H9 (cell line): ENCODE measurements at regions not wholly inside any gene's neighbourhood (a gene's known extent, or its start where the extent isn't known, plus 50 kb on each side); places are given as distances from the start of the nearest gene placed in this dataset.

Experiments
- DNase-seq: peaks from one replicate; pipeline ENCODE4 v3.0.0-alpha.2; 2017
- H2AFZ ChIP-seq: one replicate; pipeline ENCODE4 v1.6.1; 2013; ENCODE audit warnings: mild to moderate bottlenecking, low read length, control low read depth, moderate library complexity
- H2AK5ac ChIP-seq: 2 replicates; pipeline ENCODE4 v1.6.1; 2013; ENCODE audit warnings: low read length, control low read depth, mixed read lengths; ENCODE audit not compliant: insufficient read length
- H2BK120ac ChIP-seq: one replicate; pipeline ENCODE4 v1.6.1; 2013; ENCODE audit warnings: low read depth, mild to moderate bottlenecking, low read length, control low read depth, inconsistent platforms; ENCODE audit not compliant: poor library complexity, severe bottlenecking
- H2BK12ac ChIP-seq: 2 replicates; pipeline ENCODE4 v1.6.1; 2013; ENCODE audit warnings: low read length, control low read depth, mixed read lengths, low read depth; ENCODE audit not compliant: insufficient read length
- H2BK15ac ChIP-seq: 2 replicates; pipeline ENCODE4 v1.6.1; 2013; ENCODE audit warnings: low read depth, low read length, control low read depth
- H2BK20ac ChIP-seq: one replicate; pipeline ENCODE4 v1.6.1; 2013; ENCODE audit warnings: low read depth, mild to moderate bottlenecking, low read length, control low read depth, inconsistent platforms; ENCODE audit not compliant: poor library complexity, severe bottlenecking
- H2BK5ac ChIP-seq: 2 replicates; pipeline ENCODE4 v1.6.1; 2013; ENCODE audit warnings: low read length, control low read depth, mixed read lengths; ENCODE audit not compliant: insufficient read length
- H3K14ac ChIP-seq: 2 replicates; pipeline ENCODE4 v1.6.1; 2013; ENCODE audit warnings: low read length, control low read depth; ENCODE audit not compliant: insufficient read depth
- H3K18ac ChIP-seq: 2 replicates; pipeline ENCODE4 v1.6.1; 2013; ENCODE audit warnings: low read depth, mild to moderate bottlenecking, mixed read lengths, low read length, control low read depth; ENCODE audit not compliant: insufficient read length
- H3K23ac ChIP-seq: 2 replicates; pipeline ENCODE4 v1.6.1; 2013; ENCODE audit warnings: low read length, control low read depth, mixed read lengths, low read depth; ENCODE audit not compliant: insufficient read length
- H3K23me2 ChIP-seq: 2 replicates; pipeline ENCODE4 v1.6.1; 2013; ENCODE audit warnings: low read depth, mild to moderate bottlenecking, mixed read lengths, low read length, control low read depth; ENCODE audit not compliant: insufficient read length, poor library complexity, severe bottlenecking
- H3K27ac ChIP-seq: 2 replicates; pipeline ENCODE4 v1.5.1; 2013; ENCODE audit warnings: low read length, control low read depth, mixed read lengths, low read depth; ENCODE audit not compliant: insufficient read length
- H3K27me3 ChIP-seq: 2 replicates; pipeline ENCODE4 v1.6.1; 2013; ENCODE audit warnings: low read length, control low read depth, inconsistent platforms; ENCODE audit not compliant: insufficient read depth
- H3K4ac ChIP-seq: 2 replicates; pipeline ENCODE4 v1.6.1; 2013; ENCODE audit warnings: low read depth, mild to moderate bottlenecking, control low read depth, inconsistent platforms, low read length, moderate library complexity
- H3K4me1 ChIP-seq: 2 replicates; pipeline ENCODE4 v1.6.1; 2013; ENCODE audit warnings: low read length, control low read depth, inconsistent platforms; ENCODE audit not compliant: insufficient read depth
- H3K4me2 ChIP-seq: 2 replicates; pipeline ENCODE4 v1.6.1; 2013; ENCODE audit warnings: low read length, control low read depth, mixed read lengths; ENCODE audit not compliant: insufficient read length, insufficient read depth
- H3K56ac ChIP-seq: 2 replicates; pipeline ENCODE4 v1.6.1; 2013; ENCODE audit warnings: low read depth, mild to moderate bottlenecking, mixed read lengths, low read length, control low read depth; ENCODE audit not compliant: insufficient read length
- H3K79me1 ChIP-seq: 2 replicates; pipeline ENCODE4 v1.6.1; 2013; ENCODE audit warnings: low read depth, mild to moderate bottlenecking, moderate library complexity, low read length, control low read depth, inconsistent platforms; ENCODE audit not compliant: insufficient read depth, poor library complexity, severe bottlenecking
- H3K79me2 ChIP-seq: 2 replicates; pipeline ENCODE4 v1.6.1; 2013; ENCODE audit warnings: low read length, control low read depth, inconsistent platforms; ENCODE audit not compliant: insufficient read depth
- H3K9ac ChIP-seq: 2 replicates; pipeline ENCODE4 v1.6.1; 2013; ENCODE audit warnings: low read length, control low read depth, mixed read lengths; ENCODE audit not compliant: insufficient read length; ENCODE audit errors: extremely low read depth
- H3K9me3 ChIP-seq: one replicate; pipeline ENCODE4 v1.6.1; 2013; ENCODE audit warnings: low read depth, low read length, inconsistent platforms; ENCODE audit not compliant: control insufficient read depth
- H3T11ph ChIP-seq: one replicate; pipeline ENCODE4 v1.6.1; 2013; ENCODE audit warnings: mild to moderate bottlenecking, low read length, control low read depth, inconsistent platforms
- H4K20me1 ChIP-seq: one replicate; pipeline ENCODE4 v1.6.1; 2013; ENCODE audit not compliant: control insufficient read depth, insufficient read length, insufficient read depth
- H4K5ac ChIP-seq: 2 replicates; pipeline ENCODE4 v1.6.1; 2013; ENCODE audit warnings: low read depth, mild to moderate bottlenecking, mixed read lengths, low read length, control low read depth; ENCODE audit not compliant: insufficient read length
- H4K8ac ChIP-seq: replicated peaks from 2 replicates; pipeline ENCODE4 v1.6.1; 2013; ENCODE audit warnings: low read length, control low read depth, mixed read lengths, low read depth; ENCODE audit not compliant: insufficient read length
- H4K91ac ChIP-seq: 2 replicates; pipeline ENCODE4 v1.6.1; 2013; ENCODE audit warnings: low read depth, mild to moderate bottlenecking, moderate library complexity, mixed read lengths, low read length, control low read depth; ENCODE audit not compliant: insufficient read length
- H3K27ac Mint-ChIP-seq, 3 experiments: 2 replicates in 2 of 3; 3 replicates in 1 of 3; pipeline ENCODE4 v1.8.0; 2020 to 2021; ENCODE audit warnings: mixed read lengths in 3 of 3, mild to moderate bottlenecking in 1 of 3, moderate library complexity in 1 of 3
- H3K27me3 Mint-ChIP-seq: 2 replicates; pipeline ENCODE4 v1.8.0; 2021; ENCODE audit warnings: low read depth, mild to moderate bottlenecking, moderate library complexity, mixed read lengths
- H3K36me3 Mint-ChIP-seq, 3 experiments: 2 replicates in 2 of 3; 3 replicates in 1 of 3; pipeline ENCODE4 v1.8.0; 2020 to 2021; ENCODE audit warnings: low read depth in 3 of 3, mixed read lengths in 3 of 3; ENCODE audit not compliant: insufficient read depth in 1 of 3
- H3K4me1 Mint-ChIP-seq, 2 experiments: 2 replicates each; pipeline ENCODE4 v1.8.0; 2020; ENCODE audit warnings: mixed read lengths in 2 of 2
- H3K4me3 Mint-ChIP-seq, 2 experiments: 2 replicates in 1 of 2; 3 replicates in 1 of 2; pipeline ENCODE4 v1.8.0; 2020 to 2021; ENCODE audit warnings: mild to moderate bottlenecking in 2 of 2, mixed read lengths in 2 of 2, moderate library complexity in 1 of 2
- H3K9me3 Mint-ChIP-seq, 2 experiments: 2 replicates in 1 of 2; 3 replicates in 1 of 2; pipeline ENCODE4 v1.8.0; 2020; ENCODE audit warnings: mild to moderate bottlenecking in 2 of 2, mixed read lengths in 2 of 2, moderate library complexity in 1 of 2
- WGBS: extraction: QIAGEN DNeasy Blood & Tissue Kit; methylation state at CpG from one replicate; pipeline ENCODE4 v1.1.7; 2013; ENCODE audit warnings: missing lambda C conversion rate, low lambda C conversion rate, mixed read lengths; ENCODE audit not compliant: insufficient read length; ENCODE audit errors: extremely low coverage; 5-methylcytosine and 5-hydroxymethylcytosine counted together
- TF ChIP-seq, protein P1 (sequence below): fragments of 200-600 bp; sonication (generic); conservative IDR thresholded peaks from 3 replicates; pipeline ENCODE4 v1.8.0; 2021; ENCODE audit warnings: antibody characterized with exemption, mild to moderate bottlenecking

DNA sequence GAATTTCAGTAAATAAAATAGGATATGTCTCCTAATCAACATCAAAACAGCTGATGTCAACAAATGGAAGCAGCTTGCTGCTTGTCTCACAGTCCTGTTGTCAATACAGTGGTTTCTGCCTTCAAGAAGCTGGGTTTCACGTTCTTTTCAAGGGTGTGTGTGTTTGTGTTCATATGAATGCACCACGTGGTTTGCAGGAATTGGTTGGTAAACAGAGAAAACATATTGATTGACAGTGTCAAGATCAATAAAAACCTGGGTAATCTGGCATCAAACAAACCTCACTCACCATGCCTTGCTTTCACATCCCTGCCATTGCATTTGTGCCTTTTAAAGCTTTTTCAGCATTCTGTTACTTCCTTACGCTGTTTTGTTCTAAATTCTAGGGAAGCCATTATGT is 585.7 kb upstream of the CA10 start:
- Mint-ChIP-seq H3K27ac (no peak overlapping the region), H3K4me1 (no peaks in the 10 kb centered on the region), H3K36me3 (no peaks in the 10 kb centered on the region), H3K27me3 (no peaks in the 10 kb centered on the region), H3K9me3 (no peaks in the 10 kb centered on the region), H3K4me3 (no peak overlapping the region)
- Histone ChIP-seq H2BK5ac (no peak overlapping the region), H3K18ac (no peak overlapping the region), H2BK20ac (no peak overlapping the region), H2AK5ac (no peak overlapping the region), H3K79me1 (no peaks in the 10 kb centered on the region), H3K27me3 (no peaks in the 10 kb centered on the region), H3K14ac (no peak overlapping the region), H3K9ac (no peak overlapping the region), H3K4ac (no peak overlapping the region), H2BK120ac (no peak overlapping the region), H3K4me2 (no peak overlapping the region), H4K5ac (no peak overlapping the region), H3K4me1 (no peaks in the 10 kb centered on the region), H3K23me2 (no peaks in the 10 kb centered on the region), H2BK12ac (no peak overlapping the region), H3T11ph (no peak overlapping the region), H2AFZ (no peak overlapping the region), H2BK15ac (no peak overlapping the region), H3K79me2 (no peaks in the 10 kb centered on the region), H3K23ac (no peak overlapping the region), H4K20me1 (no peaks in the 10 kb centered on the region), H4K91ac (no peak overlapping the region), H3K56ac (no peak overlapping the region), H4K8ac (no peak overlapping the region), H3K9me3 (no peaks in the 10 kb centered on the region), H3K27ac (no peak overlapping the region)
- WGBS: no CpG with 5 or more reads among the region's 3 CpGs
- DNase-seq: no peak
- TF ChIP-seq, protein P1, sequence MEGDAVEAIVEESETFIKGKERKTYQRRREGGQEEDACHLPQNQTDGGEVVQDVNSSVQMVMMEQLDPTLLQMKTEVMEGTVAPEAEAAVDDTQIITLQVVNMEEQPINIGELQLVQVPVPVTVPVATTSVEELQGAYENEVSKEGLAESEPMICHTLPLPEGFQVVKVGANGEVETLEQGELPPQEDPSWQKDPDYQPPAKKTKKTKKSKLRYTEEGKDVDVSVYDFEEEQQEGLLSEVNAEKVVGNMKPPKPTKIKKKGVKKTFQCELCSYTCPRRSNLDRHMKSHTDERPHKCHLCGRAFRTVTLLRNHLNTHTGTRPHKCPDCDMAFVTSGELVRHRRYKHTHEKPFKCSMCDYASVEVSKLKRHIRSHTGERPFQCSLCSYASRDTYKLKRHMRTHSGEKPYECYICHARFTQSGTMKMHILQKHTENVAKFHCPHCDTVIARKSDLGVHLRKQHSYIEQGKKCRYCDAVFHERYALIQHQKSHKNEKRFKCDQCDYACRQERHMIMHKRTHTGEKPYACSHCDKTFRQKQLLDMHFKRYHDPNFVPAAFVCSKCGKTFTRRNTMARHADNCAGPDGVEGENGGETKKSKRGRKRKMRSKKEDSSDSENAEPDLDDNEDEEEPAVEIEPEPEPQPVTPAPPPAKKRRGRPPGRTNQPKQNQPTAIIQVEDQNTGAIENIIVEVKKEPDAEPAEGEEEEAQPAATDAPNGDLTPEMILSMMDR: no peak
